H1 (cell line): ENCODE measurements at regions not wholly inside any gene's neighbourhood (a gene's known extent, or its start where the extent isn't known, plus 50 kb on each side); places are given as distances from the start of the nearest gene placed in this dataset.

Experiments
- CTCF ChIA-PET: fragments of 300-600 bp; sonication (Branson Sonifier 250); formaldehyde crosslinking; loops from one replicate; lab custom pipeline; 2021; ENCODE audit not compliant: partially characterized antibody; lab: Charles Lee
- POLR2A ChIA-PET: fragments of 300-600 bp; sonication (Branson Sonifier 250); formaldehyde crosslinking; loops from one replicate; lab custom pipeline; 2021; ENCODE audit warnings: inconsistent platforms; ENCODE audit not compliant: partially characterized antibody; lab: Charles Lee
- DNase-seq, 2 experiments: peaks; one replicate each; pipeline versions ENCODE4 v3.0.0 to v3.0.0-alpha.2; 2010 to 2022; ENCODE audit warnings: low spot score in 2 of 2, low read depth in 1 of 2, mixed read lengths in 1 of 2
- FAIRE-seq: peaks from 2 replicates; lab custom pipeline; 2011; peaks lifted over from hg19 to GRCh38; lab: Jason Lieb, UNC
- H2AFZ ChIP-seq: 2 replicates; pipeline ENCODE4 v1.8.1; 2012; ENCODE audit warnings: low read length, inconsistent platforms
- H2AK5ac ChIP-seq: 2 replicates; pipeline ENCODE4 v1.6.1; 2013; ENCODE audit warnings: low read depth, low read length
- H2BK120ac ChIP-seq: replicated peaks from 2 replicates; pipeline ENCODE3; 2013; ENCODE audit warnings: low read depth, low read length, inconsistent platforms
- H2BK12ac ChIP-seq: 2 replicates; pipeline ENCODE4 v1.6.1; 2013; ENCODE audit warnings: low read depth, low read length
- H2BK15ac ChIP-seq: 2 replicates; pipeline ENCODE4 v1.6.1; 2013; ENCODE audit warnings: low read length
- H2BK20ac ChIP-seq: 2 replicates; pipeline ENCODE4 v1.6.1; 2013; ENCODE audit warnings: low read length
- H2BK5ac ChIP-seq: 2 replicates; pipeline ENCODE4 v1.6.1; 2013; ENCODE audit warnings: low read depth, low read length
- H3K14ac ChIP-seq: 2 replicates; pipeline ENCODE4 v1.6.1; 2013; ENCODE audit warnings: inconsistent platforms; ENCODE audit not compliant: insufficient read length
- H3K18ac ChIP-seq: 2 replicates; pipeline ENCODE4 v1.6.1; 2013; ENCODE audit warnings: low read length; ENCODE audit errors: extremely low read depth
- H3K23ac ChIP-seq: 2 replicates; pipeline ENCODE4 v1.6.1; 2013; ENCODE audit warnings: inconsistent platforms; ENCODE audit not compliant: insufficient read length
- H3K23me2 ChIP-seq: 2 replicates; pipeline ENCODE4 v1.6.1; 2013; ENCODE audit warnings: low read depth, low read length
- H3K27ac ChIP-seq: 2 replicates; pipeline ENCODE4 v1.6.1; 2011; ENCODE audit warnings: low read depth, low read length, inconsistent platforms
- H3K27me3 ChIP-seq, 4 experiments: replicated peaks in 1 of 4; 1 replicate in 1 of 4; 2 replicates in 3 of 4; pipeline versions ENCODE4 v1.6.1 to v1.8.1; 2011 to 2013; ENCODE audit warnings: low read length in 3 of 4, mild to moderate bottlenecking in 3 of 4, inconsistent platforms in 2 of 4, mixed read lengths in 2 of 4, moderate library complexity in 1 of 4; ENCODE audit not compliant: control insufficient read depth in 3 of 4, insufficient read depth in 3 of 4; ENCODE audit errors: extremely low read depth in 1 of 4
- H3K36me3 ChIP-seq, 4 experiments: 2 replicates each; pipeline versions ENCODE4 v1.6.1 to v1.8.1; 2011 to 2013; ENCODE audit warnings: mild to moderate bottlenecking in 4 of 4, low read length in 3 of 4, moderate library complexity in 2 of 4, control low read depth in 1 of 4, inconsistent platforms in 1 of 4; ENCODE audit not compliant: insufficient read depth in 4 of 4, control insufficient read depth in 2 of 4
- H3K4ac ChIP-seq: replicated peaks from 2 replicates; pipeline ENCODE3; 2013; ENCODE audit warnings: low read length, low read depth, mixed read lengths, inconsistent platforms; ENCODE audit not compliant: insufficient read length
- H3K4me1 ChIP-seq, 4 experiments: replicated peaks in 1 of 4; 1 replicate in 1 of 4; 2 replicates in 3 of 4; pipeline versions ENCODE4 v1.6.1 to v1.8.1; 2011 to 2013; ENCODE audit warnings: low read length in 3 of 4, inconsistent platforms in 2 of 4, mixed read lengths in 1 of 4; ENCODE audit not compliant: insufficient read depth in 4 of 4, control insufficient read depth in 3 of 4
- H3K4me2 ChIP-seq, 2 experiments: 2 replicates each; pipeline versions ENCODE4 v1.6.1 to v1.8.1; 2011 to 2013; ENCODE audit warnings: low read depth in 2 of 2, low read length in 2 of 2, control low read depth in 1 of 2, inconsistent platforms in 1 of 2, mild to moderate bottlenecking in 1 of 2; ENCODE audit not compliant: insufficient read depth in 1 of 2
- H3K4me3 ChIP-seq, 4 experiments: fragments of 200-600, 300-600 bp in 1 of 4; sonication (generic), shearing (Covaris generic), sonication (Bioruptor Twin) in 1 of 4; 2 replicates each; pipeline versions ENCODE4 v1.5.1 to v1.8.1; 2011 to 2016; ENCODE audit warnings: low read length in 4 of 4, low read depth in 3 of 4, control low read depth in 2 of 4, inconsistent platforms in 2 of 4, mild to moderate bottlenecking in 2 of 4, mixed read lengths in 1 of 4, moderate library complexity in 1 of 4; ENCODE audit not compliant: insufficient read depth in 2 of 4; ENCODE audit errors: extremely low read depth in 1 of 4
- H3K56ac ChIP-seq: replicated peaks from 2 replicates; pipeline ENCODE3; 2013; ENCODE audit warnings: low read depth, mild to moderate bottlenecking, mixed read lengths, low read length, inconsistent platforms; ENCODE audit not compliant: insufficient read length
- H3K79me1 ChIP-seq: 2 replicates; pipeline ENCODE4 v1.6.1; 2013; ENCODE audit warnings: low read depth, low read length, control low read depth
- H3K79me2 ChIP-seq, 2 experiments: 2 replicates each; pipeline versions ENCODE4 v1.6.1 to v1.8.1; 2012 to 2013; ENCODE audit warnings: low read length in 2 of 2, mild to moderate bottlenecking in 2 of 2, inconsistent platforms in 1 of 2; ENCODE audit not compliant: insufficient read depth in 2 of 2, control insufficient read depth in 1 of 2
- H3K9ac ChIP-seq, 4 experiments: replicated peaks in 1 of 4; 1 replicate in 1 of 4; 2 replicates in 3 of 4; pipeline versions ENCODE4 v1.6.1 to v1.8.1; 2011 to 2013; ENCODE audit warnings: low read depth in 3 of 4, low read length in 3 of 4, control low read depth in 2 of 4, mild to moderate bottlenecking in 2 of 4, moderate library complexity in 2 of 4, inconsistent platforms in 1 of 4; ENCODE audit errors: extremely low read depth in 1 of 4
- H3K9me3 ChIP-seq, 2 experiments: 2 replicates each; pipeline versions ENCODE4 v1.6.1 to v1.8.1; 2012 to 2013; ENCODE audit warnings: mild to moderate bottlenecking in 2 of 2, moderate library complexity in 2 of 2, control low read depth in 1 of 2, inconsistent platforms in 1 of 2, low read depth in 1 of 2, low read length in 1 of 2, mixed read lengths in 1 of 2; ENCODE audit not compliant: insufficient read depth in 2 of 2
- H4K20me1 ChIP-seq, 2 experiments: replicated peaks in 1 of 2; 2 replicates each; pipeline versions ENCODE3 to v1.8.1; 2011 to 2013; ENCODE audit warnings: inconsistent platforms in 2 of 2, low read length in 2 of 2, mild to moderate bottlenecking in 1 of 2; ENCODE audit not compliant: insufficient read depth in 2 of 2, control insufficient read depth in 1 of 2
- H4K5ac ChIP-seq: 2 replicates; pipeline ENCODE4 v1.6.1; 2013; ENCODE audit warnings: low read length, low read depth, mixed read lengths, inconsistent platforms; ENCODE audit not compliant: insufficient read length
- H4K8ac ChIP-seq: 2 replicates; pipeline ENCODE4 v1.8.0; 2013; ENCODE audit warnings: mild to moderate bottlenecking, moderate library complexity, low read length, inconsistent platforms; ENCODE audit not compliant: insufficient read depth; ENCODE audit errors: extremely low read depth
- H4K91ac ChIP-seq: replicated peaks from 2 replicates; pipeline ENCODE3; 2013; ENCODE audit warnings: low read length, mixed read lengths, inconsistent platforms; ENCODE audit not compliant: insufficient read length
- TAF7 ChIP-seq: optimal IDR thresholded peaks from 2 replicates; pipeline ENCODE3; 2011; ENCODE audit warnings: low read depth, mild to moderate bottlenecking, inconsistent platforms, low read length, moderate library complexity, borderline replicate concordance
- WGBS, 2 experiments: shearing (Covaris generic) in 1 of 2; methylation state at CpG; one replicate each; pipeline versions ENCODE4 v1.1.6 to v1.1.7; 2013 to 2015; ENCODE audit warnings: low lambda C conversion rate in 2 of 2, mixed read lengths in 2 of 2, inconsistent platforms in 1 of 2, low coverage in 1 of 2, missing lambda C conversion rate in 1 of 2; ENCODE audit not compliant: insufficient replicate concordance in 2 of 2, insufficient coverage in 1 of 2, insufficient read length in 1 of 2; ENCODE audit errors: extremely low coverage in 1 of 2, missing lambda C conversion rate in 1 of 2; 5-methylcytosine and 5-hydroxymethylcytosine counted together

DNA sequence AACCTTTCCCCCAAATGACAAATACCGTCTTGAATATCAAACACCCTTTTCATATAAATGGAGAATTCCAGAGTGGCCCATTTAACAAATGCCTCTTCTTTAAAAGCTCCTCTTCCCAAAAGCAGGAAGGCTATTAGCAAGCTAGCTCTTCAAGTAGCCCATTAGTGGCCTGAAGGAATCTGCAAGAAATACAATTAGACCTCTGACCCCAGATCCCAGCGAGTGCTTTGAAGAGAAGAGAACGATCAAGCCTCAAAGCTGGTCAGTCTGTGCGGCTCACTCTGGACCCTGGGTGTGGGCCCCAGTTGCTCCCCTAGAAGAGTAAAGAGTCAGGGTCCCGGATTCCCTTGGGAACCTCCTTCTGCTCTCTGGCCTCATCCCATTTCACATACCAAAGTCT lies 325.6 kb downstream of the NUAK1 start:
- Histone ChIP-seq H2AK5ac (no peak overlapping the region), H3K4me2 (no peak overlapping the region), H3K79me2 (no peaks in the 10 kb centered on the region), H3K4me1 (no peaks in the 10 kb centered on the region; a peak in 1 of 7 replicates), H2BK20ac (no peak overlapping the region), H2BK120ac (no peak overlapping the region), H3K56ac (no peak overlapping the region), H3K4ac (no peak overlapping the region), H3K9ac (no peak overlapping the region), H2AFZ (no peak overlapping the region), H2BK12ac (no peak overlapping the region), H4K20me1 (no peaks in the 10 kb centered on the region), H3K36me3 (no peaks in the 10 kb centered on the region), H3K23me2 (no peaks in the 10 kb centered on the region; the same call in 1 of the 2 replicates), H3K27ac (no peak overlapping the region), H3K27me3 (peaks cover 0 to 1% (median 0%) of the 10 kb centered on the region in 4 experiments; a peak in 1 of 7 replicates), H3K14ac (no peak overlapping the region), H3K23ac (no peak overlapping the region), H2BK5ac (no peak overlapping the region), H4K5ac (no peak overlapping the region), H3K79me1 (no peaks in the 10 kb centered on the region), H4K8ac (no peak overlapping the region), H3K18ac (no peak overlapping the region), H4K91ac (no peak overlapping the region), H2BK15ac (no peak overlapping the region), H3K4me3 (no peak overlapping the region), H3K9me3 (no peaks in the 10 kb centered on the region)
- DNase-seq (no peak), FAIRE-seq (no peak)
- 65% methylated on average over 5 of the region's 5 CpGs; no CpG with 5 or more reads in 1 of the 2 experiments for WGBS, 2 experiments
- no peak for TF ChIP-seq TAF7
- POLR2A ChIA-PET = no interaction called here
- CTCF ChIA-PET = interaction anchor here (1.5 kb wide), 1 partner anchor 333 kb away, joined by 3 read pairs; no protein-coding TSS in a partner anchor
